Breast epithelium (tissue), 4 donors: ENCODE measurements at regions not wholly inside any gene's neighbourhood (a gene's known extent, or its start where the extent isn't known, plus 50 kb on each side); places are given as distances from the start of the nearest gene placed in this dataset.
"Not testable (repeated sequence)": the region's sequence is repeated elsewhere in the genome, so short reads cannot be mapped to it uniquely, and the experiment has no call there.

Experiments
- DNase-seq, 2 donors: peaks; one replicate each; pipeline ENCODE4 v3.0.0-alpha.2; 2019; ENCODE audit warnings: low spot score in 2 of 2
- H3K27ac ChIP-seq, 2 donors: fragments of 200-600 bp; sonication (generic) in 1 of 2; one replicate each; pipeline ENCODE4 v1.5.1; 2016 to 2019; ENCODE audit warnings: mild to moderate bottlenecking in 1 of 2
- H3K27me3 ChIP-seq, 2 donors: fragments of 200-600 bp; sonication (generic) in 1 of 2; one replicate each; pipeline versions ENCODE4 v1.5.1 to v1.6.0; 2017 to 2019; ENCODE audit warnings: control low read depth in 1 of 2, mild to moderate bottlenecking in 1 of 2
- H3K36me3 ChIP-seq: fragments of 200-600 bp; one replicate; pipeline ENCODE4 v1.5.1; 2019
- H3K4me1 ChIP-seq, 2 donors: fragments of 200-600 bp; sonication (generic); one replicate each; pipeline ENCODE4 v1.5.1; 2016 to 2019; ENCODE audit warnings: control low read depth in 1 of 2
- H3K4me3 ChIP-seq, 3 donors: fragments of 200-600 bp; sonication (generic); 1 replicate in 2 of 3; 2 replicates in 1 of 3; pipeline ENCODE4 v1.5.1; 2016 to 2019; ENCODE audit warnings: mild to moderate bottlenecking in 3 of 3, moderate library complexity in 2 of 3
- H3K9me3 ChIP-seq, 2 donors: fragments of 200-600 bp; sonication (generic) in 1 of 2; one replicate each; pipeline ENCODE4 v1.5.1; 2016 to 2019; ENCODE audit warnings: control low read depth in 1 of 2
- CTCF ChIP-seq, 3 donors: fragments of 450-650 bp; IDR thresholded peaks; one replicate each; pipeline ENCODE4 v1.5.1; 2016 to 2017; ENCODE audit warnings: antibody characterized with exemption in 3 of 3, mild to moderate bottlenecking in 3 of 3, moderate library complexity in 3 of 3
- POLR2A ChIP-seq: fragments of 450-650 bp; IDR thresholded peaks from one replicate; pipeline ENCODE4 v1.6.1; 2016; ENCODE audit warnings: antibody characterized with exemption, mild to moderate bottlenecking, moderate library complexity
- POLR2AphosphoS5 ChIP-seq, 3 donors: sonication (generic); formaldehyde crosslinking; IDR thresholded peaks; one replicate each; pipeline ENCODE4 v1.6.1; 2017; ENCODE audit warnings: antibody characterized with exemption in 3 of 3
- intact Hi-C: fragments of 100-400 bp; cut with DNase I; formaldehyde crosslinking; loops from one replicate; pipeline ENCODE4 v1.15.1; 2023; ENCODE audit warnings: low total_unique reads

- intact Hi-C loops, result no loop called here
- H3K9me3 ChIP-seq, result no peaks in the 10 kb centered on the region
- H3K4me3 ChIP-seq, result no peak overlapping the region
- DNase-seq, result no peak
- H3K27me3 ChIP-seq, result no peaks in the 10 kb centered on the region
- no peaks in the 10 kb centered on the region for H3K4me1 ChIP-seq
- TF ChIP-seq POLR2A (no peak), CTCF (IDR thresholded peaks at IDR 0.05) (no peak), POLR2AphosphoS5 (IDR thresholded peaks at IDR 0.05) (no peak)
- no peak overlapping the region for H3K27ac ChIP-seq
- H3K36me3 ChIP-seq, result no peaks in the 10 kb centered on the region
These were observed 258.1 kb downstream of the PCNX1 start for GRCh38 chr14:71165121-71166031.

- intact Hi-C loops, result no loop called here
- Histone ChIP-seq H3K27me3 (no peaks in the 10 kb centered on the region), H3K9me3 (no peaks in the 10 kb centered on the region), H3K4me1 (no peaks in the 10 kb centered on the region), H3K4me3 (no peak overlapping the region), H3K27ac (no peak overlapping the region), H3K36me3 (no peaks in the 10 kb centered on the region)
- TF ChIP-seq POLR2AphosphoS5 (IDR thresholded peaks at IDR 0.05) (no peak), CTCF (IDR thresholded peaks at IDR 0.05) (peak in 1 of 3 donors; percentile 48), POLR2A (no peak)
- peak in 1 of 2 donors; percentile 26 for DNase-seq
These were observed 259.1 kb downstream of the PCNX1 start for GRCh38 chr14:71166180-71166837.

DNA sequence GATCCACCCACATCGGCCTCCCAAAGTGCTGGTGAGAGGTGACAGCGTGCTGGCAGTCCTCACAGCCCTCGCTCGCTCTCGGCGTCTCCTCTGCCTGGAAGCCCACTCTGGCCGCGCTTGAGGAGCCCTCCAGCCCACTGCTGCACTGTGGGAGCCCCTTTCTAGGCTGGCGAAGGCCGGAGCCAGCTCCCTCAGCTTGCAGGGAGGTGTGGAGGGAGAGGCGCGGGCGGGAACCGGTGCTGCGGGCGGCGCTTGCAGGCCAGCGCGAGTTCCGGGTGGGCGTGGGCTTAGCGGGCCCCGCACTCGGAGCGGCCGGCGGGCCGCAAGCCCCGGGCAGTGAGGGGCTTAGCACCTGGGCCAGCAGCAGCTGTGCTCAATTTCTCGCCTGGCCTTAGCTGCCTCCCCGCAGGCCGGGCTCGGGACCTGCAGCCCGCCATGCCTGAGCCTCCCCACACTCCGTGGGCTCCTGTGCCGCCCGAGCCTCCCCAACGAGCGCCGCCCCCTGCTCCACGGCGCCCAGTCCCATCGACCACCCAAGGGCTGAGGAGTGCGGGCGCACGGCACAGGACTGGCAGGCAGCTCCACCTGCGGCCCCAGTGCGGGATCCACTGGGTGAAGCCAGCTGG lies 260.2 kb downstream of the PCNX1 start:
- DNase-seq, H3K4me1 ChIP-seq, H3K4me3 ChIP-seq, intact Hi-C loops, H3K9me3 ChIP-seq, H3K36me3 ChIP-seq, H3K27me3 ChIP-seq, H3K27ac ChIP-seq: not testable (repeated sequence)

- H3K9me3 ChIP-seq, H3K27ac ChIP-seq, H3K36me3 ChIP-seq, intact Hi-C loops, H3K4me3 ChIP-seq, DNase-seq, H3K4me1 ChIP-seq, H3K27me3 ChIP-seq: not testable (repeated sequence)
These were observed 260.9 kb downstream of the PCNX1 start for GRCh38 chr14:71168161-71168560.

- TF ChIP-seq POLR2A (no peak), CTCF (IDR thresholded peaks at IDR 0.05) (no peak), POLR2AphosphoS5 (IDR thresholded peaks at IDR 0.05) (no peak)
- H3K27me3 ChIP-seq, result no peaks in the 10 kb centered on the region
- no peaks in the 10 kb centered on the region for H3K9me3 ChIP-seq
- no peaks in the 10 kb centered on the region for H3K36me3 ChIP-seq
- no peak for DNase-seq
- no peak overlapping the region for H3K27ac ChIP-seq
- no peak overlapping the region for H3K4me3 ChIP-seq
- intact Hi-C loops, result no loop called here
- no peaks in the 10 kb centered on the region for H3K4me1 ChIP-seq
These were observed 261.5 kb downstream of the PCNX1 start for GRCh38 chr14:71168564-71169427.
